SU-DHL-6 (cell line): ENCODE measurements at regions not wholly inside any gene's neighbourhood (a gene's known extent, or its start where the extent isn't known, plus 50 kb on each side); places are given as distances from the start of the nearest gene placed in this dataset.

ENCODE experiments used
- H2AFZ ChIP-seq: fragments of 200-600 bp; sonication (generic); 2 replicates; pipeline ENCODE4 v1.6.1; 2014; ENCODE audit warnings: low read depth, mild to moderate bottlenecking, moderate library complexity, mixed read lengths, antibody characterized with exemption, low read length; ENCODE audit not compliant: severe bottlenecking
- H3F3A ChIP-seq: fragments of 200-600 bp; shearing (Covaris generic); 2 replicates; pipeline ENCODE4 v1.6.0; 2016; ENCODE audit warnings: antibody characterized with exemption, mild to moderate bottlenecking; ENCODE audit not compliant: insufficient read depth
- H3K27ac ChIP-seq: fragments of 200-600 bp; sonication (generic); 2 replicates; pipeline ENCODE4 v1.5.1; 2016; ENCODE audit warnings: low read depth, mild to moderate bottlenecking, low read length, moderate library complexity, mixed read lengths
- H3K27me3 ChIP-seq: fragments of 200-600 bp; sonication (generic), shearing (Covaris generic); 2 replicates; pipeline ENCODE4 v1.6.0; 2014; ENCODE audit warnings: mild to moderate bottlenecking, low read length
- H3K36me3 ChIP-seq: fragments of 200-600 bp; sonication (generic); 2 replicates; pipeline ENCODE4 v1.6.1; 2014; ENCODE audit warnings: mild to moderate bottlenecking, low read length, mixed read lengths
- H3K4me2 ChIP-seq: fragments of 300-600, 200-600 bp; shearing (Covaris generic), sonication (generic); 2 replicates; pipeline ENCODE4 v1.6.0; 2014; ENCODE audit warnings: low read length, low read depth, mild to moderate bottlenecking; ENCODE audit not compliant: poor library complexity, severe bottlenecking
- H3K4me3 ChIP-seq: fragments of 200-600 bp; sonication (generic); 2 replicates; pipeline ENCODE4 v1.5.1; 2014; ENCODE audit warnings: antibody characterized with exemption, low read length, mild to moderate bottlenecking, mixed read lengths; ENCODE audit not compliant: insufficient read depth, poor library complexity, severe bottlenecking
- H3K79me2 ChIP-seq: fragments of 200-600 bp; sonication (generic); 2 replicates; pipeline ENCODE4 v1.6.1; 2014; ENCODE audit warnings: mild to moderate bottlenecking, low read length, moderate library complexity; ENCODE audit not compliant: insufficient read depth
- H3K9ac ChIP-seq: fragments of 200-600 bp; sonication (generic); 2 replicates; pipeline ENCODE4 v1.7.0; 2014; ENCODE audit warnings: mild to moderate bottlenecking, low read length
- H3K9me2 ChIP-seq: fragments of 200-600 bp; sonication (generic); replicated peaks from 2 replicates; pipeline ENCODE4 v1.6.1; 2014; ENCODE audit warnings: low read length; ENCODE audit not compliant: insufficient read depth
- H3K9me3 ChIP-seq: fragments of 200-600 bp; sonication (generic); 2 replicates; pipeline ENCODE4 v1.6.1; 2014; ENCODE audit warnings: low read length, mixed read lengths; ENCODE audit not compliant: insufficient read depth
- H4K20me1 ChIP-seq: fragments of 200-600 bp; sonication (generic); 2 replicates; pipeline ENCODE4 v1.6.1; 2014; ENCODE audit warnings: low read depth, mild to moderate bottlenecking, antibody characterized with exemption, low read length, moderate library complexity, mixed read lengths
- EZH2phosphoT487 ChIP-seq: fragments of 200-600 bp; sonication (generic), shearing (Covaris generic); conservative IDR thresholded peaks from 2 replicates; pipeline ENCODE4 v1.6.1; 2018; ENCODE audit warnings: mild to moderate bottlenecking, antibody characterized with exemption, low read length, moderate library complexity, mixed read lengths
- TF ChIP-seq, protein P1 (sequence below): fragments of 200-600 bp; sonication (generic); IDR thresholded peaks from one replicate; pipeline ENCODE4 v1.5.1; 2017; ENCODE audit warnings: antibody characterized with exemption, mild to moderate bottlenecking, low read length, moderate library complexity; ENCODE audit not compliant: insufficient read depth, poor library complexity, severe bottlenecking

GRCh38 chr2:41917587-41917986, 130.2 kb upstream of the PKDCC start:
- TF ChIP-seq, protein P1, sequence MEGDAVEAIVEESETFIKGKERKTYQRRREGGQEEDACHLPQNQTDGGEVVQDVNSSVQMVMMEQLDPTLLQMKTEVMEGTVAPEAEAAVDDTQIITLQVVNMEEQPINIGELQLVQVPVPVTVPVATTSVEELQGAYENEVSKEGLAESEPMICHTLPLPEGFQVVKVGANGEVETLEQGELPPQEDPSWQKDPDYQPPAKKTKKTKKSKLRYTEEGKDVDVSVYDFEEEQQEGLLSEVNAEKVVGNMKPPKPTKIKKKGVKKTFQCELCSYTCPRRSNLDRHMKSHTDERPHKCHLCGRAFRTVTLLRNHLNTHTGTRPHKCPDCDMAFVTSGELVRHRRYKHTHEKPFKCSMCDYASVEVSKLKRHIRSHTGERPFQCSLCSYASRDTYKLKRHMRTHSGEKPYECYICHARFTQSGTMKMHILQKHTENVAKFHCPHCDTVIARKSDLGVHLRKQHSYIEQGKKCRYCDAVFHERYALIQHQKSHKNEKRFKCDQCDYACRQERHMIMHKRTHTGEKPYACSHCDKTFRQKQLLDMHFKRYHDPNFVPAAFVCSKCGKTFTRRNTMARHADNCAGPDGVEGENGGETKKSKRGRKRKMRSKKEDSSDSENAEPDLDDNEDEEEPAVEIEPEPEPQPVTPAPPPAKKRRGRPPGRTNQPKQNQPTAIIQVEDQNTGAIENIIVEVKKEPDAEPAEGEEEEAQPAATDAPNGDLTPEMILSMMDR: no peak
- no peak for TF ChIP-seq EZH2phosphoT487
- Histone ChIP-seq H3K9me2 (no peaks in the 10 kb centered on the region), H3F3A (no peaks in the 10 kb centered on the region), H3K4me2 (no peak overlapping the region), H3K27me3 (no peaks in the 10 kb centered on the region), H3K4me3 (no peak overlapping the region), H2AFZ (no peak overlapping the region), H3K9me3 (no peaks in the 10 kb centered on the region), H3K79me2 (no peaks in the 10 kb centered on the region), H3K9ac (no peak overlapping the region), H3K27ac (no peak overlapping the region), H4K20me1 (no peaks in the 10 kb centered on the region), H3K36me3 (no peaks in the 10 kb centered on the region)

DNA sequence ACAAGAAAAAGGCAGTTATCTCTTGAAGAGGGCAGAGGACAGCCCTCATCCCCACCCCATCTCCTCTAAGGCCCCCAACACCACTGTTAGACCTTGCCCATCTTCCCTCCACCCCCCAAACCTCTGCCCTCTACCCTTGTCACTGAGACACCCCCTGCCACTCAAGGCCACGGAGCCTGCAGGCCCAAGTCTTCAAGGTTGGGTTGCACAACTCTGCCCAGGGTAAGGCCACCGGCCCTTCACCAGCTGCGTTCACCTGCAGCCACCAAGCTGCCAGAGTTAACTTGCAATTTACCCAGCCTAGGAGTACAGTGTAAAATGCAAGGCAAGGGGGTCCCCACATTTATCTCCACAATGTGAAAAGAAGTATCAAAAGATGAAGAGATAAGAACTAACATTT, 128.7 kb upstream of the PKDCC start:
- Histone ChIP-seq H3K9ac (no peak overlapping the region), H3K79me2 (no peaks in the 10 kb centered on the region), H3K9me3 (no peaks in the 10 kb centered on the region), H3F3A (no peaks in the 10 kb centered on the region), H3K4me3 (no peak overlapping the region), H4K20me1 (no peaks in the 10 kb centered on the region), H3K27ac (no peak overlapping the region), H3K36me3 (no peaks in the 10 kb centered on the region), H3K4me2 (no peak overlapping the region), H3K9me2 (no peaks in the 10 kb centered on the region), H2AFZ (no peak overlapping the region), H3K27me3 (no peaks in the 10 kb centered on the region)
- TF ChIP-seq EZH2phosphoT487: no peak
- TF ChIP-seq, protein P1: no peak

GRCh38 chr2:41920181-41920580, 127.6 kb upstream of the PKDCC start:
- Histone ChIP-seq H4K20me1 (no peaks in the 10 kb centered on the region), H3K9ac (no peak overlapping the region), H2AFZ (no peak overlapping the region), H3K27me3 (no peaks in the 10 kb centered on the region), H3K9me3 (no peaks in the 10 kb centered on the region), H3K27ac (no peak overlapping the region), H3F3A (no peaks in the 10 kb centered on the region), H3K79me2 (no peaks in the 10 kb centered on the region), H3K4me3 (no peak overlapping the region), H3K9me2 (no peaks in the 10 kb centered on the region), H3K36me3 (no peaks in the 10 kb centered on the region), H3K4me2 (no peak overlapping the region)
- TF ChIP-seq EZH2phosphoT487: no peak
- TF ChIP-seq, protein P1: no peak
